ENCODE measurements at regions not wholly inside any gene's neighbourhood (a gene's known extent, or its start where the extent isn't known, plus 50 kb on each side); places are given as distances from the start of the nearest gene placed in this dataset.

DNA sequence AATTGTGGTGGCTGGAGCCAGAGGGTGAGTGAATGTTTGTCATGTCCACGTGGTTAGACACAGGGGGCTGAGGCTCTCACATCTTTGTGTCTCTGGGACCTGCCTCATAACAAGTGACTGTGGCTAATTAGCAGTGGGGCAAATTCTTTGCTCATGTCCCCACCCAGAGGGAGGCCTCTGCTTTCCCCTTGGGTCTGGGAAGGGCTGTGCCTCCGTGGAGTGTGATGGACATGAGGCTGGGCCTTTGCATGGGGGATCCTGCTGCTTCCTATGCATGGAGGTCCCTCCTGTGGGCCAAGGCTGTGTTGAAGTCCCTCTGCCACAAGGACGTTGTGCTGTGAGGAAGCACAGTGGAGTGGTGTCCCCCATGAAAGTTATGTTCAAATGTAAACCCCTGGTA, 327.4 kb upstream of the SHH start:
- intact Hi-C loops (cut with micrococcal nuclease) = no loop called here

DNA sequence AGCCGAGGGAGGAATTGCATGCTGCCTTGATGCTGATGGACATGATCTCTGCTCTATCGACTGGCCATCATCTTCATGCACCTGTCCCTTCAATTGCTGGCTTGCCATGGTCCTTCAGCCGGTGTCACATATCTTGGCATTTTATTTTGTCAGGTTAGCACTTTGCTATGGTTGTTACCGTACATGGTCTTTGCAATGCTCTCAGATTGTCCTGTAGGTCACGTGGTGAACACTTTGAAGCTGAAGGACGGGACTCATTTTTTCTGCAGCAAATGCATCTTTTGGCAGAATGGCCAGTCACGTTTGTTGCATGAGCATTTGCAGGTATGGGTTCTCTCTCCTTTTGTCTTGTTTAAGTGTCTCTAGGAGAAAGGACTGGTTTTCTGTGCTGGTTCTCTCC, 326.8 kb upstream of the SHH start:
- intact Hi-C loops (cut with micrococcal nuclease) = no loop called here

DNA sequence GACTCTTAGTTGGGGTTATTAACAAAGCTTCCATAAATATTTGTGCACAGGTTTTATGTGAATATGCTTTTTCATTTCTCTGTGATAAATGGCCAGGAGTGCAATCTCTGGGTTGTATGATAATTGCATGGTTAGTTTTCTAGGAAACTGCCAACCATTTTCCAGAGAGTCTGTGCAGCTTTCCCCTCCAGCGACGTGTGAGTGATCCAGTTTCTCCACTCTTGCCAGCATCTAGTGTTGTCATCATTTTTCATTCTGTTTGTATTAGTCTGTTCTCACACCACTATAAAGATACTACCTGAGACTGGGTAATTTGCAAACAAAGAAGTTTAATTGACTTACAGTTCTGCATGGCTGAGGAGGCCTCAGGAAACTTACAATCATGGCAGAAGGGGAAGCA, 319.6 kb upstream of the SHH start:
- intact Hi-C loops (cut with micrococcal nuclease) = no loop called here

DNA sequence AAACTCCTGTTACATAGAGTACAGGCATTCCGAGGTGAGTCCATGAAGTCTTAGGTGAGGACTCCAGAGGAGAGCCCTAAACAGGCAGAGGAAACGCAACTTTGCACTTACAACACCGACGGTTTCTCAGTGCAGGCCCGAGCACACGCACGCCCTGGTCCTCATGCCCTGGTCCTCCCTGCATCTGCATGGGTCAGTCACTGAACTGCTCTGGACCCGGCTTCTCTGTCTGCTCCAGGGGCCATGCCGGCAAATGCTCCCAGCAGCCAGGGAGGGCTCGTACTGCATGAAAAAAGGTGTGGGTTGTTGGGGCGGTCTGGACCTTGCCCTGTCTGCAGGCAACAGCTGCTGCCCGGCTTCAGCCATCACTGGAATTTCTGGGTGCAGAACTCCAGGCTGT, 317.3 kb upstream of the SHH start:
- intact Hi-C loops (cut with micrococcal nuclease) = no loop called here

DNA sequence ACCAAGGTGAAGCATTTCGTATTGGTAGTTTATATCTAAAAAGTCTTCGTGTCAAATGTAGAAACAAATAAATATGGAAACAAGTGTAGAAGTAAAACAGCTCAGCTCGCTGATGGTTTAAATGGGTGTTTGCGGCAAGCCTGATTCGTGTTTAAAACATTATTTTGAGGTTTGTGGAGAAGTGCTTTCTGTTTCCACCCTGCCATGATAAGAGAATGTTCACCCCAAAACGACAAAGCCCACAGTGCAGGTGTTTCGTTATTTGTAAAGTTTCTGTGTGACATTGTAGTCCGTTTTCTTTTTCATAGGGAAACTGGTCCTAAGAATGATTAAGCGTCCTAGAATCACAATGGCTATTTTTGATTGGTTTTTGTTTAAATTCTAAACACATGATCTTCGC, 316.2 kb upstream of the SHH start:
- intact Hi-C loops (cut with micrococcal nuclease) = no loop called here

DNA sequence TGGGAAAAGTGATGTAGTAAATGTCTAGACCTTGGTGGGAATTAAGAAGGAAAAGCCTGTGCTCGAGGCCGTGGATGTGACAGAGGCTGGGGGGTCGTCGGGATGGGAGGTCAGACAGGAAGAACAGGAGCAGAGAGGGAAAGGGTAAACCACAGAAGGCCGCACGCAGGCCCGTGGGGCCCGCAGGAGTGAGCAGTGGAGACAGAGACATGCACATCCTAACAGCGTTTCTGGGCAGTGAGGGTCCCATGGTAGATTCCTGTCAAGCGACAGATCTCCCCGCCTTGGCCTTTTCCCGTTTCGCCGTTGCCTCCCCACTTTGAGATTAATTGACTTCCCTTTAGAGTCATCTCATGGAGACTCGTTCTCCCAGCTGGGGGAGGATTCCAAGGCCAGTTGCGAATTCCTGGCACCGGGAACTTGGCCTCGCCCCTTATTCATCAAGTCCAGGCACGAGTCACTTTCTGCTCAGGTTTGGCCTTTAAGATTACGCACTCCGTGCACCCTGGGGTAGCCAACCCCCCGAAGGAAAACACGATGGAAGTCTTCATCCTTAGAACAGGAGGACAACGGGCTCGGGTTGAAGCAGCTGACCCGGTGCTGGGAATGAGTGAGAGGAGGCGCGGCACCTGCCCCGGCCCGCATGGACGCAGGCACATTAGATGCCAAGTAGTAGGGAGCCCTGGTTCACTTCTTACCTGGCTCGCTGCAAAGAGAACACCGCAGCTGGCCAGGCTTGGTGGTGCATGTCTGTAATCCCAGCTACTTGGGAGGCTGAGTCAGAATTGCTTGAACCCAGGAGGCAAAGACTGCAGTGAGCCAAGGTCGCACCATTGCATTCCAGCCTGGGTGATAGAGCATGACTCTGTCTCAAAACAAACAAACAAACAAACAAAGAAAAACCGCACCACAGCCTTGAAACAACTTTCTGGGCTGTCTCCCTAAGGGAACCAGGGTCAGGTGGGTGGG, 315.2 kb upstream of the SHH start:
- intact Hi-C loops (cut with micrococcal nuclease) = no loop called here

DNA sequence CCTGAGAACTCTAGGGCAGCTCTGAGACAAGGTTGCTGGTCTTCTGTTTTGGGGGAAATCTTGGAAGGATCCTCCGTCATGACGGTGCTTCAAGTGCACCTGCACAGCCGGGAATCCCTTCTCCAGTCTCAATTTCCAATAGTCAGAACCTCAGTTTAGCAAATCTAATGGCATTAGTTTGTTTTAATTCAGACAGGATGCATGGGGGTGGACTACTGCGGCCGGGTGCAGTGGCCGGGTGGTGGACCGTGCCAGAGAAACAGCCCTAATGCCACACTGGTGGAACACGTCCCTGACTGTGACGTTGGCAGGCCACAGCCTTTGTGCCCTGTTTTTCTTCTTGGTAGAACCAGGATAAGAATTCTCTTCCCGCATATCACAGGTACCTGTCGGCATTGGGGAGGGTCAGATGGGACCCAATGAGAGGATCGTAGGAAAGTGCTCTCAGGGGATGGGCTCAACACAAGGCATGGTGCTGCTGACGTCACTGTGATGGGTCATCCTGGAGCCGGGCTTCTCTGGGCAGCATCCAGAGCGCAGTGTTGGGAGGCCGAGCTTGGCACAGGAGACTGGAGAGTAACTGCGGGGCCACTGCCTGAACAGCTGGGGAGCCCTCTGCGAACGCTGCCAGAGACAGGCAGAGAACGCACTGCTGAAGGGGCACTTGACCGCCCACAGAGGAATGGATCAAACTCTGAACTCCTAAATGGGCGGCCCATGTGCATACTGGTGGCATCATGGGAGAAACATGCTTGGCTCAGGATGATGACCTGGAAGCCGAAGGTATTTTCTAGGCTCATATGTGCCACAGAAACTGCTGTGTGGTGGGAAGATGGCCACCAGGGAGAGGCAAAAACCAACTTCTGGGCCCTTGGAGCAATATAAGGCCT, 313.8 kb upstream of the SHH start:
- intact Hi-C loops (cut with micrococcal nuclease) = no loop called here

DNA sequence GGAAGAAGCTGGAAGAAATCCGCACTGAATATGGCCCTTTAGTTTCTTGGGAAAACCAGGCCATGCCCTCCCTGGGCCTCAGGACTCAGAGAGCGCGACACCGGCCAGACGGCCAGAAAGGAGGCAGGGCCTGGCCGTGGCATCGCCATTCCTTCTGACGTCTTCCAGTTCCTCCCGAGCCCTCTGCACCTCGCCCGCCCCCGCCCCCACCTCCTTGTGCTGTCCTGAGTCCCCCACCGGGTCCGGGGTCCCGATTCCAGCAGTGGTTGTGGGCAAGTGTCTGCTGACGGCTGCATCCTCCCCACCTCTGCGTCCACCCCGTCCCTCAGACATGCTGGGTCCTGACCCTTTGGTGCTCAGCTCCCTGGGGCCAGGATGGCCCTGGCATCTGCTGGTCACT, 312.1 kb upstream of the SHH start:
- intact Hi-C loops (cut with micrococcal nuclease) = no loop called here

DNA sequence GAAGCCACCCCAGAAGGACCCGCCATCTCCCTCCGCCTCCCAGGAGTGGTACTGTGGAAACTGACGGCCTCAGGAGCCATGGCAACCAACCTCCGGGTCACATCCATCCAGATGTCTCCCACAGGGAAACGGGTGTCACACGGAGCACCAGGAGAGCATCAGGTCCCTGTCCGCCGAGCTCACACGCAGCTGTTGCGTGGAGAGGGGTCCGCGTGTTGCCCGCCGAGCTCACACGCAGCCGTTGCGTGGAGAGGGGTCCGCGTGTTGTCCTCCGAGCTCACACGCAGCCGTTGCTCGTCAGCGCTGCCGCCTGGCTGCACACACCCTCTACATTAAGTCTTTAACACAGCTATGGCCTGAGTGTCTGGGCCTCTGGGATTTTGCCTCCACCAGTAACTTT, 311.1 kb upstream of the SHH start:
- intact Hi-C loops (cut with micrococcal nuclease) = no loop called here

DNA sequence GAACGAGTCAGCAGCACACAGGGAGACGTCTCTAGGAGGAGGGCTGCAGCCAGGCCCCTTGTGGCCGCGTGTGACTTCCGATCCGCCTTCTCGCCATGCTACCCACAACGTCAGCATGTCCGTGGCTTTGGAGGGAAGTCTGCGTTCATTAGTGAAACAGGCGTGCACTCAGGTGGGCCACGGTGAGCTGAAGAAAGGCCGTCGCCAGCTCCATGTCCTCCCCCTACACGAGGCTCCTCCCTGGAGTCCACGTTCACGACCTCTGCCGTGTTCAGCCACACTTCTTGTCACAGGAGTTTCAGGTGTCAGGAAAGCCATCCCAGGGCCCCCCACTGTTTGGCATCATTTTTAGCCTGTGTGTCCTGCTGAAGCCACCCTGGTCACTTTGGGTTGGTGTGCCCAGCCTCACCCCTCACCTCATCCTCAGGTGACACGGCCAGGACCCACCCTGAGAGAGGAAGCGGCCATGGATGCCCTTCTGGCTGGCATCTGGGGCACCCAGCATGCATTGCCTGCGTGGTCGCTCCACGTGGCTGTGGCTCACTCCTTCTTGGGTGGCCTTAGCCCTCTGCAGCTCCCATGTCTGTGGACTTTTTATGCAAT, 310.6 kb upstream of the SHH start:
- intact Hi-C loops (cut with micrococcal nuclease) = no loop called here

DNA sequence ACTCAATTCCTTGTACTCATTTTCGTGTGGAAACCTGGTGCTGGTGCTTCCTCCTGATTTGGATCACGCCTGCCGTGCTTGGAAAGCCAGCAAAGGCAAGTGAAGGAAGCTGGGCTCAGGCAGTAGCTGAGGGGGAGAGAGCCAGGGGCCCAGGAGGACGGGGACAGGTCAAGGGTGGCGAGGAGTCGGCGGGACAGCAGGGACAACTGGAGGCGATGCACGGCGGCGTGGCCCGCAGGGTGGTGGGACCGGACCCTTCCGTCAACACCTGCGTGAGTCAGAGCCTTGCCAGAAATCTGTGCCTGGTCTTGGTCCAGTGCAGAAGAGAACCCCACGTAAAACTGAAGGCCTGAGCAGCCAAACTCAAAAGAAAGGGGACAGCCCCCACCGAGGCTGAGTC, 309.7 kb upstream of the SHH start:
- intact Hi-C loops (cut with micrococcal nuclease) = no loop called here

DNA sequence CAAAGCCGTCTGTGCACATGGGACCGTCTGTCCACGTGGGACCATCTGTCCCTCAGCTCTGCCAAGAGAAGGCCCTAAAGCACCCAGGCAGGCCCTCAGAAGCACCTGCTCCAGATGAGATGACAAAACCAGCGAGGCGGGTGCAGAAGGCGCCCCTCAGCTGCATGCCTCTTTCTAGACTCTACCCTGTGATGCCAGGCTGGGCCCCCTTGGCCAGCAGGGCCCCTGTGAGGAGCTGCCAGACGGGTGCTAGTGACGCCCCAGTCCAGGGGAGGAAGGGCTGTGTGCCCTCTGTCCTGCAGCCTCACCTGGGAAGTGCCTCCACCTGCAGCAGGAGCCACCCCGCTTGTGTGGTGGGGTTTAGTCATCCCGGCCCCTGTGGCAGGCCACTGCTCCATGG, 309.2 kb upstream of the SHH start:
- intact Hi-C loops (cut with micrococcal nuclease) = no loop called here

DNA sequence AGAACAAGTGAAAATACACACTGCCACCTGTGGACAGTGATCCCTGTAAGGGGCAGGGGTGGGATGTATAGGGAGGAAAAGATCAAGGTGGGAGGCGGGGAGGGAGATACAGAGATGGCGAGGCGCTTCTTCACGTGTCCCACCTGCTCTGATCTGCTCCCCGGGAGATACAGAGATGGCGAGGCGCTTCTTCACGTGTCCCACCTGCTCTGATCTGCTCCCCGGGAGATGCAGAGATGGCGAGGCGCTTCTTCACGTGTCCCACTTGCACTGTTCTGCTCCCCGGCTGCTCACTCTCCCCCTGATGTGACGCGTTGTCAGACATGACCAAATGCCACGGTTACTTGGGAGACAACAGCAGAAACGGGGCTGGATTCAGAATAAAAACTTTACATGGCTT, 308.3 kb upstream of the SHH start:
- intact Hi-C loops (cut with micrococcal nuclease) = no loop called here

DNA sequence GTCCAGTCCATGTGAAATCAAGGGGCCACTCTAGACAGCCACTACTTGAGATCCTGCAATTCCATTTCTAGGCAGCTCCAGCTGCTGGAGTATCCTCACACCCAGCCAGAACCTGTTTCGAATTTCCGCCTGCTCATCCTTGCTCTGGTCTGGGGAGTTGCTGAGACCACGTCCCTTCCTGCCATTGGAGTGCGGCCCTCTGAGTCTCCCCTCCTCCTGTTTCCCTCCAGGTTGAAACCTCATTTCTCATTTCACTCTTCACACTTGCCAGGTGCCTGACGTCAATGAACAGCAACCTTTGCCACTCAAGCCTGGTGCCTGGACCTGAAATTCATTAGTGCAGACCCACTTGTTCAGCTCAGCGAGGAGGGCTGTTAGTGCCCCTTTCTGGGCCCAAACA, 307.5 kb upstream of the SHH start:
- intact Hi-C loops (cut with micrococcal nuclease) = no loop called here

DNA sequence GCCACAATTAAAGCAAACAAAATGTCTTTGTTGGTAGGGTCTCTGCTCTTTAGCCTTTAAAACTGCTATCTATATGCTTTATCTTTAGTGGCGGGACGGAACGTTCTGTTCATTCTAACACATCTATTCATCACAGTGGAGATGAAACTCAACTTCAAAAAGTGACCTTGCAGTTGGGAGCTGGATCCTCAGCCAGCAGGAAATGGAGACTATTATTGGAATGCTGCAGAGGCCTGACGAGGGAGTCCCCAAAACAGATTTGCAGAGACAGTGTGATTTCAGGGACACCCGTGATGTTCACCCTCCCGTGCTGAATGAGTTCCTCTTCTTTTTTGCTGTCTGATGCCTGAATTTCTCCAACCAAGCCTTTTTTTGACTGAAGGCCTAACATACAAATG, 306.0 kb upstream of the SHH start:
- intact Hi-C loops (cut with micrococcal nuclease) = no loop called here

DNA sequence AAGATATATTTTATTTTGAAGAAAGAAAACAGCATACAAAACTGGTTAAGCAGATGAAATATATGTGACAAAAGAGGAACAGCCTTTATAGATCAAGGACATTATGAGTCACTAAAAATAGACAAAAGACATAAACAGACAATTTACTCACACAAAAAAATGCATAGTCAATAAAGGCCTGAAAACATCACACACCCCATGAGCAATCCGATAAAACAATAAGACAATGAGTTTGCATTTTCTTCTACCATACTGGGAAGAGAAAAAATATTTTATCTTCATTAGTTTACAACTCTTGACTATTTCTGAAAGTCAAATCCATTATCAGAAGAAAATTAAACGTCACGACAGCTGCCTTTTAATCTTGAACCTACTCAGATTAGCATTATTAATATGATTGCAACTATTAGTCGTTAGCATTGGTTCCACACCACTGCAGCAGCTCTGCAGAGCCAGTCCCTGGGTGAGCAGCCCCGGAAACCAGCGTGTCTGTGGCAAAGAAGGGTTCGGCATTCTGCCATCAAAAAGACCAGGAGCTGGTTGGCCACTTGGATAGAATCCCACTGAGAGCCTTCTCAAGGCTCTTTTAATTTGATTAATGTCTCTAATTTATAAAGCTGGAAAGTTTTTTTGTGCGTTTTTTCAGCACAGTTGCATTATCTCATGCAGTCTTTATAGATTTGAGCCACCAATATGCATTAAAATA, 305.4 kb upstream of the SHH start:
- intact Hi-C loops (cut with micrococcal nuclease) = no loop called here

DNA sequence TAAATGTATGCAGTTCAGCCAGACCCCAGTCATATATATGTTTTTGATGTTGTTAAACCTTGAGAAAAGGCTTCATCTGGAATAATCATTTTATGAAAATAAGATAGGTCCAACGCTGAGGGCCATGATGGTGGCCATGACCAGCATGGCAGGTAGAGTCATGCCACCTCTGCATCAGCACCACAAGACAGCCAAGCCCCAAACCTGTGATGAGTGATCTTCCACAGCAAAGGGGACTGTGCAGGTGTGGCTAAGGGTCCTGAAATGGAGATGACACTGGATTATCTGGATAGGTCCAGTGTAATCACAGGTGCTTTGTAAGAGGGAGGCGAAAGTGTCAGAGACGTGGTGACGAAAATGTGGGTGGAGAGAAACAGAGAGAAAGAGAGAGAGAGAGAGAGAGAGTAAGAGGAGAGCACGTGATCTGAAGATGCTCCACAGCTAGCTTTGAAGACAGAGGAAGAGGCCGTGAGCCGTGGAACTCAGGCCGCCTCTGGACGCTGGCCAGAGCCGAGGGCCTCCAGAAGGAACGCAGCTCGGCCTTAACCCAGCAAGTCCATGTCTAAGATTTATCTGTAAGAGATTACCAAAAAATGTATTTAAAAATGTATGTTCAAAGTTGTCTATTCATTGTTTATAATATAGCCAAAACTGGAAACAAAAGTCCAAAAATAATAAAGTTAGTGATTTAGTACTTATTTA, 304.4 kb upstream of the SHH start:
- intact Hi-C loops (cut with micrococcal nuclease) = no loop called here

DNA sequence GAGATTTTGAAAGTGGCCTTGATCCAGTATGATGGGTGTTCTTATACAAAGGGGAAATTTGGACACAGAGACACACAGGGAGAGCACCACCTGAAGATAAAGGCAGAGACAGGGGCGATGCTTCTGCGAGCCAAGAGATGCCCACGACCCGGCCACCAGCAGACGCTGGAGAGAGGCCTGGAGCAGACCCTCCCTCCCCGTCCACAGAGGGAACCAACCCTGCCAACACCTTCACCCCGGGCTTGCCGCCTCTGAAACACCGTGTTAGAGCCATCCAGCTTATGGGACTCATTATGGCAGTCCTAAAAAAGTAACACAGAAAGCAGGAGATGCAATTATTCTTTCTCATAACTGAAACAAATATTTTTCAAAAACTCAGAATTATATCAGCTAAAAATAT, 303.3 kb upstream of the SHH start:
- intact Hi-C loops (cut with micrococcal nuclease) = no loop called here

DNA sequence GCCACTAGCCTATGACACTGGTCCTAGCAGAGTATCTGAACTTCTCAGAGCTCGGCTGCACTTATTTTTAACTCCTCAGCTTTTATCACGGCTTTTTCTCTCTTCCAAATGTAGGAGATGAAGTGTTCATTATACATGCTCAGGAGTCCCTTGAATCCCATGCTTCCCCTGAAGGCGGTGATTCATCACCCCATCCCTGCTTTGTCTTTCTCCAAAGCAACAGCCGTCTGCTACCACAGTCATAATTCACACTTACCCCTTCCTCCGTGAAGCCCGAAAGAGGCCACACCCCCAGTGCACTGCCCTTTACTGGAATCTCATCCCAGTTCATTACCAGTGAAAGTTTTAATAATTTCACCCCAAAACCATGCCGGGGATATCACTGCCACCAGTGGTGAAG, 301.5 kb upstream of the SHH start:
- intact Hi-C loops (cut with micrococcal nuclease) = no loop called here

DNA sequence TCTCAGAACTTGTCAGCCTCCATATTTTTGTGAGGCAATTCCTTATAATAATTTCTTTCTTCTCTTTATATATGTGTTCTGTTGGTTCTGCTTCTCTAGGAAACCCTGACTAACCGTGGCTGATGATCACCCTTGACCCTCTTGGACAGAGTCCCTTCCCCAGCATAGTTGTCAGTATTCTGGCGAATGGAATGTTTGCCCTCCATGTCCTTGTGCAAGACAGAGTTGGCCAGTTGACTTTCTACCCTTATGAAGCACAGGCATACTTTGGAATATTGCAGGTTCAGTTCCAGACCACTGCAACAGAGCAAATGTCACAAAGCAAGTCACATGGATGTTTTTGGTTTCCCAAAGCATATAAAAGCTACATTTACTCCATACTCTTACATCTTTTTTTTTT, 297.7 kb upstream of the SHH start:
- intact Hi-C loops (cut with micrococcal nuclease) = no loop called here

DNA sequence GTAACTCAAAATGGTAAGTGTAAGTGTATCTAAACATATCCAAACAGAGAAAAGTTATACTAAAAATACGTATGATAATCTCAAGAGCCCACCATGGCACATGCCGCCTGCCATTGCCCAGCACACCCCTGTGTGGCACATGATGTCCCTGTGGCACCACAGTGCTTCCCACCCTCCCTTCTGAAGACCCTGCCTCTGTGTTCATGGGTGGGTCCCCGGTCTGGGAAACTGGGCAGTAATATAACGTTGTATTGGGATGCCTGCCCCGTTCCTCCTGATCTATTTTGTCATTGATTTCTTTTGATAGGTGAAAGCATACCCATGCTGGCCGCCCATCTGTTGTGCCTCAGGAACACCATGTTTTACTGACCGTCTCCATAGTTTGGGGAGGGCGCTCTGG, 296.8 kb upstream of the SHH start:
- intact Hi-C loops (cut with micrococcal nuclease) = no loop called here
